PC-9 (cell line): ENCODE measurements at regions not wholly inside any gene's neighbourhood (a gene's known extent, or its start where the extent isn't known, plus 50 kb on each side); places are given as distances from the start of the nearest gene placed in this dataset.

Experiments used
- BruUV-seq: library from RNA; stranded (reverse); fragments of 400-500 nt; replicated peaks from 2 replicates; lab custom pipeline; 2021; lab: Mats Ljungman, UMichigan
- CTCF ChIA-PET: fragments of 300-600 bp; sonication (Branson Sonifier 250); formaldehyde crosslinking; loops from one replicate; lab custom pipeline; 2022; ENCODE audit warnings: antibody characterized with exemption; lab: Charles Lee
- POLR2A ChIA-PET: fragments of 300-600 bp; sonication (Branson Sonifier 250); formaldehyde crosslinking; loops from one replicate; lab custom pipeline; 2022; ENCODE audit warnings: antibody characterized with exemption; ENCODE audit not compliant: unreplicated experiment; lab: Charles Lee
- DNase-seq, 2 experiments: peaks; one replicate each; pipeline versions ENCODE4 v3.0.0 to v3.0.0-alpha.2; 2015 to 2022; ENCODE audit warnings: mixed read lengths in 1 of 2
- H2AFZ ChIP-seq: fragments of 200-600 bp; sonication (generic); 2 replicates; pipeline ENCODE4 v1.8.1; 2017; ENCODE audit warnings: antibody characterized with exemption
- H3F3A ChIP-seq: fragments of 200-600 bp; sonication (generic); 2 replicates; pipeline ENCODE4 v1.8.1; 2017; ENCODE audit warnings: antibody characterized with exemption, mild to moderate bottlenecking, low read depth; ENCODE audit not compliant: insufficient read depth
- H3K27ac ChIP-seq: fragments of 200-600 bp; sonication (generic); 2 replicates; pipeline ENCODE4 v1.6.1; 2016; ENCODE audit warnings: mixed run types
- H3K27me3 ChIP-seq: fragments of 200-600 bp; sonication (generic); 2 replicates; pipeline ENCODE4 v1.6.1; 2016; ENCODE audit warnings: low read depth, mixed run types; ENCODE audit not compliant: insufficient read depth
- H3K36me3 ChIP-seq: fragments of 200-600 bp; sonication (generic); 2 replicates; pipeline ENCODE4 v1.6.1; 2016; ENCODE audit warnings: low read depth, mixed run types
- H3K4me1 ChIP-seq: fragments of 200-600 bp; sonication (generic); replicated peaks from 2 replicates; pipeline ENCODE4 v1.6.1; 2016; ENCODE audit warnings: mixed run types; ENCODE audit not compliant: insufficient read depth
- H3K4me2 ChIP-seq: fragments of 200-600 bp; sonication (generic); 2 replicates; pipeline ENCODE4 v1.6.1; 2017; ENCODE audit warnings: mixed run types
- H3K4me3 ChIP-seq: fragments of 200-600 bp; sonication (generic); 2 replicates; pipeline ENCODE4 v1.6.1; 2016; ENCODE audit warnings: mixed run types
- H3K79me2 ChIP-seq: fragments of 200-600 bp; sonication (generic); 2 replicates; pipeline ENCODE4 v1.6.1; 2017; ENCODE audit warnings: low read depth, mixed run types
- H3K9me2 ChIP-seq: fragments of 200-600 bp; sonication (generic); 2 replicates; pipeline ENCODE4 v1.8.1; 2017; ENCODE audit warnings: mild to moderate bottlenecking; ENCODE audit not compliant: insufficient read depth
- H3K9me3 ChIP-seq: fragments of 200-600 bp; sonication (generic); 2 replicates; pipeline ENCODE4 v1.8.1; 2016; ENCODE audit warnings: low read depth; ENCODE audit not compliant: insufficient read depth
- H4K20me1 ChIP-seq: fragments of 200-600 bp; sonication (generic); 2 replicates; pipeline ENCODE4 v1.8.1; 2017; ENCODE audit not compliant: insufficient read depth
- CTCF ChIP-seq: fragments of 200-600 bp; sonication (generic); conservative IDR thresholded peaks from 2 replicates; pipeline ENCODE4 v1.6.1; 2017; ENCODE audit warnings: mixed run types, antibody characterized with exemption, mild to moderate bottlenecking, moderate library complexity
- EZH2 ChIP-seq: fragments of 200-600 bp; sonication (generic); IDR thresholded peaks from 2 replicates; pipeline ENCODE4 v1.8.0; 2017; ENCODE audit warnings: antibody characterized with exemption, low read depth
- intact Hi-C: fragments of 100-400 bp; cut with micrococcal nuclease; formaldehyde crosslinking; loops from one replicate; pipeline ENCODE4 v1.10.0; 2022; ENCODE audit not compliant: unreplicated experiment

GRCh38 chr5:102638912-102639652, 116.0 kb upstream of the PAM start:
- Histone ChIP-seq H2AFZ (peak overlapping the region; percentile 52), H3K27me3 (no peaks in the 10 kb centered on the region), H3K79me2 (no peaks in the 10 kb centered on the region), H3K9me3 (no peaks in the 10 kb centered on the region), H3K4me3 (no peak overlapping the region), H3K27ac (no peak overlapping the region), H3K4me2 (no peak overlapping the region), H3K4me1 (no peaks in the 10 kb centered on the region), H4K20me1 (no peaks in the 10 kb centered on the region), H3K9me2 (no peaks in the 10 kb centered on the region), H3K36me3 (no peaks in the 10 kb centered on the region), H3F3A (no peaks in the 10 kb centered on the region)
- POLR2A ChIA-PET: no interaction called here
- intact Hi-C loops: no loop called here
- TF ChIP-seq EZH2: no peak
- no peak for TF ChIP-seq CTCF
- no TSS peak for BruUV-seq
- CTCF ChIA-PET: no interaction called here
- no peak for DNase-seq

- Histone ChIP-seq H3K4me1 (peaks cover 12% of the 10 kb centered on the region), H3K27me3 (no peaks in the 10 kb centered on the region), H2AFZ (no peak overlapping the region), H4K20me1 (no peaks in the 10 kb centered on the region), H3K4me2 (no peak overlapping the region), H3K27ac (no peak overlapping the region), H3K9me3 (no peaks in the 10 kb centered on the region; the same call in 1 of the 2 replicates), H3K9me2 (no peaks in the 10 kb centered on the region), H3K4me3 (no peak overlapping the region), H3F3A (no peaks in the 10 kb centered on the region), H3K79me2 (no peaks in the 10 kb centered on the region), H3K36me3 (no peaks in the 10 kb centered on the region)
- ChIA-PET POLR2A (no interaction called here), CTCF (no interaction called here)
- no TSS peak for BruUV-seq
- intact Hi-C loops: no loop called here
- peak in 1 of 2 experiments; percentile 57 for DNase-seq
- TF ChIP-seq EZH2: no peak
- TF ChIP-seq CTCF: no peak
Observed at GRCh38 chr5:102649731-102650130, 105.4 kb upstream of the PAM start.

- Histone ChIP-seq H3K79me2 (no peaks in the 10 kb centered on the region), H4K20me1 (no peaks in the 10 kb centered on the region), H3K9me3 (no peaks in the 10 kb centered on the region), H3K4me1 (peaks cover 12% of the 10 kb centered on the region), H3K27ac (no peak overlapping the region), H3K36me3 (no peaks in the 10 kb centered on the region), H3F3A (no peaks in the 10 kb centered on the region), H3K27me3 (no peaks in the 10 kb centered on the region), H2AFZ (no peak overlapping the region), H3K4me3 (no peak overlapping the region), H3K4me2 (no peak overlapping the region), H3K9me2 (no peaks in the 10 kb centered on the region)
- no TSS peak for BruUV-seq
- ChIA-PET CTCF (no interaction called here), POLR2A (no interaction called here)
- no peak for TF ChIP-seq CTCF
- no peak for TF ChIP-seq EZH2
- DNase-seq: no peak
- intact Hi-C loops: no loop called here
Observed at GRCh38 chr5:102651466-102651865, 103.6 kb upstream of the PAM start.
